Gastroesophageal sphincter (tissue), 4 donors: ENCODE measurements at regions not wholly inside any gene's neighbourhood (a gene's known extent, or its start where the extent isn't known, plus 50 kb on each side); places are given as distances from the start of the nearest gene placed in this dataset.

Experiments used
- ATAC-seq: fragments of 150-250 bp; one replicate; pipeline ENCODE4 v1.9.1; 2016; ENCODE audit warnings: mild to moderate bottlenecking, moderate library complexity
- H3K27ac ChIP-seq, 4 donors: fragments of 200-600 bp; sonication (generic) in 3 of 4; 1 replicate in 3 of 4; 2 replicates in 1 of 4; pipeline ENCODE4 v1.5.1; 2016 to 2019
- H3K27me3 ChIP-seq: fragments of 200-600 bp; sonication (generic); one replicate; pipeline ENCODE4 v1.5.1; 2019
- H3K36me3 ChIP-seq, 2 donors: fragments of 200-600 bp; sonication (generic); one replicate each; pipeline ENCODE4 v1.5.1; 2019; ENCODE audit warnings: control low read depth in 1 of 2
- H3K4me1 ChIP-seq, 3 donors: fragments of 200-600 bp; sonication (generic); 1 replicate in 2 of 3; 2 replicates in 1 of 3; pipeline ENCODE4 v1.5.1; 2016 to 2019; ENCODE audit warnings: control low read depth in 2 of 3
- H3K4me3 ChIP-seq, 2 donors: fragments of 200-600 bp; sonication (generic); one replicate each; pipeline ENCODE4 v1.5.1; 2019; ENCODE audit warnings: mild to moderate bottlenecking in 1 of 2, moderate library complexity in 1 of 2
- H3K9me3 ChIP-seq, 3 donors: fragments of 200-600 bp; sonication (generic); one replicate each; pipeline ENCODE4 v1.5.1; 2017 to 2019; ENCODE audit warnings: control low read depth in 2 of 3
- EP300 ChIP-seq: sonication (generic); formaldehyde crosslinking; IDR thresholded peaks from one replicate; pipeline ENCODE4 v1.6.1; 2017; ENCODE audit warnings: antibody characterized with exemption, mild to moderate bottlenecking
- POLR2A ChIP-seq, 2 donors: fragments of 450-650 bp; IDR thresholded peaks; one replicate each; pipeline ENCODE4 v1.6.1; 2017; ENCODE audit warnings: antibody characterized with exemption in 2 of 2, mild to moderate bottlenecking in 2 of 2, moderate library complexity in 1 of 2
- POLR2AphosphoS5 ChIP-seq: sonication (generic); formaldehyde crosslinking; IDR thresholded peaks from one replicate; pipeline ENCODE4 v1.6.1; 2017; ENCODE audit warnings: antibody characterized with exemption
- WGBS, 2 donors: methylation state at CpG; one replicate each; pipeline ENCODE4 v1.1.5; 2018; ENCODE audit warnings: low coverage in 1 of 2; 5-methylcytosine and 5-hydroxymethylcytosine counted together
- TF ChIP-seq, protein P1 (sequence below), 4 experiments: fragments of 200-600 bp in 2 of 4; fragments of 450-650 bp in 2 of 4; sonication (generic) in 1 of 4; IDR thresholded peaks; one replicate each; pipeline ENCODE4 v1.5.1; 2017 to 2019; ENCODE audit warnings: antibody characterized with exemption in 4 of 4, mild to moderate bottlenecking in 2 of 4, moderate library complexity in 2 of 4

DNA sequence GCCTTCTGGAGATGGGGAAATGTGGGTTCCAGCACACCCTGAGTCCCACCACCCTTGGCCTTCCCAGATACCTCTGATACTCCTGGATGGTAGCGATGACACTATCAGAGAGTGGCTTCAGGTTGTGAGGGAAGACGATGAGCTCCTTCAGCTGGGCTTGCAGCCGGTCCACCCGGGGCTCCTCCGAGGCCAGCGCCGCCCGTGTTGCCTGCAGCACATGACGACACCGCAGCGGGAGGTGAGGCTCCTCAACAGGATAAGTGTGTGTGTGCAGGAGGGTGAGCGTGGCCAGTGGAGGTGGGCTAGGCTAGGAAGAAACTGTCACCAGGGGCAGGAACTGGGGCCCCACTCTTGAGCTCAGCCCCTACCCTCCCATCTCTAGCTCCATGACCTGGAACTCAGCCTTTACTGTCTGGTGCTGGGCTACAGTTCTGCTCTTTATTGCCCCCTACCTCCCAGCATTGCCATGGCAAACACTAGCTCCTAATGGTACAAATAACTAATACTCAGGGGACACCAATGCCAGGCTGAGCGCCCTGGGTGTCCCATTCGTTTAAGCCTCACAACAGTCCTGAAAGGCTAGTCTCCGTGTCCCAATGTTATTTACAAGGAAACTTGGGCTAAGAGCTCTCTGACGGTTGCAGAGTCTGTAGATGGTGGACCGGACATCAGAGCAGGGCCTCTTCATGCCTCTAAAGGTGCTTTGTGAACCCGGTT, 64.1 kb downstream of the SYNE3 start:
- WGBS, 2 donors: 75 to 89% methylated on average over 2 to 4 of the region's 18 CpGs
- peaks cover 0 to 4% (median 0%) of the 10 kb centered on the region in 3 donors for H3K4me1 ChIP-seq
- no peaks in the 10 kb centered on the region for H3K9me3 ChIP-seq
- no peak for ATAC-seq
- no peak overlapping the region for H3K4me3 ChIP-seq
- TF ChIP-seq POLR2A (IDR thresholded peaks at IDR 0.05): no peak
- TF ChIP-seq EP300: no peak
- TF ChIP-seq, protein P1, sequence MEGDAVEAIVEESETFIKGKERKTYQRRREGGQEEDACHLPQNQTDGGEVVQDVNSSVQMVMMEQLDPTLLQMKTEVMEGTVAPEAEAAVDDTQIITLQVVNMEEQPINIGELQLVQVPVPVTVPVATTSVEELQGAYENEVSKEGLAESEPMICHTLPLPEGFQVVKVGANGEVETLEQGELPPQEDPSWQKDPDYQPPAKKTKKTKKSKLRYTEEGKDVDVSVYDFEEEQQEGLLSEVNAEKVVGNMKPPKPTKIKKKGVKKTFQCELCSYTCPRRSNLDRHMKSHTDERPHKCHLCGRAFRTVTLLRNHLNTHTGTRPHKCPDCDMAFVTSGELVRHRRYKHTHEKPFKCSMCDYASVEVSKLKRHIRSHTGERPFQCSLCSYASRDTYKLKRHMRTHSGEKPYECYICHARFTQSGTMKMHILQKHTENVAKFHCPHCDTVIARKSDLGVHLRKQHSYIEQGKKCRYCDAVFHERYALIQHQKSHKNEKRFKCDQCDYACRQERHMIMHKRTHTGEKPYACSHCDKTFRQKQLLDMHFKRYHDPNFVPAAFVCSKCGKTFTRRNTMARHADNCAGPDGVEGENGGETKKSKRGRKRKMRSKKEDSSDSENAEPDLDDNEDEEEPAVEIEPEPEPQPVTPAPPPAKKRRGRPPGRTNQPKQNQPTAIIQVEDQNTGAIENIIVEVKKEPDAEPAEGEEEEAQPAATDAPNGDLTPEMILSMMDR (IDR thresholded peaks at IDR 0.05): no peak
- no peak for TF ChIP-seq POLR2AphosphoS5
- peaks cover 0 to 77% of the 10 kb centered on the region in 2 donors for H3K36me3 ChIP-seq
- no peak overlapping the region for H3K27ac ChIP-seq
- H3K27me3 ChIP-seq: peaks cover 64% of the 10 kb centered on the region

DNA sequence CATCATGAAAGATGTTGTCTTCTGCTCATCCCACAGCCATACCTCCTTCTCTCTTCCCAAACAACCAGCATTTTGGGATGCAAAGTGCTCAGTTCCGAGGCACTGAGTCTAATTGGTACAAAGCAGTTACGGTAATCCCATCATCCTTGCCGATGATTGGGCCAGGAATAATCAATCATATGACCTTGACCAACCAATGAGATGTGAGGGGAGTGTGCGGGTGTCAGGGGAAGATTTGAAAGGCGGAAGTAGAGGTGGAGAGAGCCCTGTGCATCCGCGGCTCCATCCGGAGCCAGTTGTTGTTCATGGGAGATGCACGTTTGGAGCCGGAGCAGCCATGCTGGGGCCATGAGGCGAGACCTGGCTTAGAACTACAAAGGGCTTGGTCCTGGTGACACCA, 67.3 kb downstream of the SYNE3 start:
- H3K36me3 ChIP-seq: peaks cover 0 to 85% of the 10 kb centered on the region in 2 donors
- ATAC-seq: no peak
- TF ChIP-seq POLR2A (IDR thresholded peaks at IDR 0.05) (no peak), POLR2AphosphoS5 (no peak), EP300 (no peak)
- TF ChIP-seq, protein P1 (IDR thresholded peaks at IDR 0.05): no peak
- H3K4me3 ChIP-seq: no peak overlapping the region
- no peak overlapping the region for H3K27ac ChIP-seq
- peaks cover 40% of the 10 kb centered on the region for H3K27me3 ChIP-seq
- H3K4me1 ChIP-seq: no peaks in the 10 kb centered on the region
- H3K9me3 ChIP-seq: no peaks in the 10 kb centered on the region
- WGBS, 2 donors: 100% methylated on average over 2 to 3 of the region's 11 CpGs

DNA sequence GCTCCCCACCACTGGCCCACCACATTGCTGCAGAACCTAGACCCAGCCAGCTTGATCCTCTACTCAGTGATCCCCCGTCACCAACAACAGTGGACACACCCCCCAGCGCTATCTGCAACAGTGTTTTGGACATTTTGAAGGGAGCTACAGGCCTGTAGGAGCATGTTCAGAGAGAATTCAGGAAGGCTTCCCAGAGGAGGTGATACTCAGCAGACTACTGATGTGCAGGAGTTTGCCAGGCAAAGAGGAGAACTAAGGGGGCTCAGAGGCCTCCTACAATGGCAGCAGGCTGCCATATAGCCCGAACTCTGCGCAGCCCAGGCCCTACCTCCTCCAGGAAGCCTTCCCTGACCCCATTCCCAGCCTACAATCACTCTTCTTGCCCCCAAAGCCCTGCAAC, 70.0 kb downstream of the SYNE3 start:
- no peak overlapping the region for H3K4me3 ChIP-seq
- H3K9me3 ChIP-seq: no peaks in the 10 kb centered on the region
- H3K27ac ChIP-seq: no peak overlapping the region
- peaks cover 0 to 63% of the 10 kb centered on the region in 2 donors for H3K36me3 ChIP-seq
- no peak for TF ChIP-seq POLR2A (IDR thresholded peaks at IDR 0.05)
- TF ChIP-seq, protein P1 (IDR thresholded peaks at IDR 0.05): no peak
- TF ChIP-seq POLR2AphosphoS5: no peak
- no peak for TF ChIP-seq EP300
- WGBS, 2 donors: no CpG with 5 or more reads among the region's 4 CpGs
- H3K27me3 ChIP-seq: peaks cover 15% of the 10 kb centered on the region
- ATAC-seq: no peak
- peaks cover 0 to 9% (median 0%) of the 10 kb centered on the region in 3 donors for H3K4me1 ChIP-seq

DNA sequence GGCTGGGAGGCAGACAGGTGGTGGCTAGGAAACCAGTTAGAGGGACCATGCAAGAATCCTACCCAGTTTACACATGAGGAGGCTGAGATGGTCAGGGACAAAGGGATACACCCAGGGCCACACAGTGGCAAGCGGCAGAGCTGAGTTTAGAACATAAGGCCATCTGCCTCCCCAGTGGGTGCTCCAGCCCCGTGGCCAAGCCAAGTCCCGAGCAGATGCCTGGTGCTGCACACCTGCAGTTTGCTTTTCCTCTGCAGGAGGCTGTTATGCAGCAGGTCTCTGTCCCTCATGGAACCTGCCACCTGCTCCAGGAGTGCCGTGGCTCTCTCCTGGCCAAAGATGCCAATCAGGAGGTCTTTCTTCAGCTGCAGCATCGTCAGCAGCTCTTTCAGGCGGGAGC, 70.8 kb downstream of the SYNE3 start:
- Histone ChIP-seq H3K4me1 (peaks cover 0 to 9% (median 0%) of the 10 kb centered on the region in 3 donors), H3K36me3 (peaks cover 0 to 65% of the 10 kb centered on the region in 2 donors), H3K27me3 (peaks cover 12% of the 10 kb centered on the region), H3K9me3 (no peaks in the 10 kb centered on the region), H3K4me3 (no peak overlapping the region), H3K27ac (no peak overlapping the region)
- no peak for ATAC-seq
- no peak for TF ChIP-seq EP300
- TF ChIP-seq, protein P1 (IDR thresholded peaks at IDR 0.05): no peak
- no peak for TF ChIP-seq POLR2AphosphoS5
- TF ChIP-seq POLR2A (IDR thresholded peaks at IDR 0.05): no peak
- WGBS, 2 donors: 100% methylated on average over 1 to 3 of the region's 6 CpGs

DNA sequence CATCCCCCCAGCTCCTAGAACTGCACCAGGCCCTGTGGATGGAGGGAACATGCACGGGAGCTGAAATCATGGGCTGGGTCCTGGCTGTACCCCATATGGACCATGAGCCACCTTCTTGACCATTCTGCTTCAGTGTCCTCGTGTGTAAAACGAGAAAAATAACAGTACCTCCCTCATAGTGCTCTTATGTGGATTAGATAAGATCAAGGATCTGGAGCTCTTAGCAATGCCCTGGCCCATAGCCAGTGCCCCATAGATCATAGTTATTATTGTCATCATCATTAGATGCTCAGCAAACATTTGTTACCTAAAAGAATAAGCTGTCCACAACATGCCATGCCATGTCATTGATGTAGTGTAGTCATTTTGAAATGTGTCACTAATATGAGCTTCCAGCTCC, 71.3 kb downstream of the SYNE3 start:
- ATAC-seq: no peak
- WGBS, 2 donors: 50 to 51% methylated on average over 2 to 3 of the region's 3 CpGs
- H3K4me3 ChIP-seq: no peak overlapping the region
- peaks cover 15% of the 10 kb centered on the region for H3K27me3 ChIP-seq
- no peak overlapping the region for H3K27ac ChIP-seq
- TF ChIP-seq POLR2A (IDR thresholded peaks at IDR 0.05) (no peak), EP300 (no peak), POLR2AphosphoS5 (no peak)
- TF ChIP-seq, protein P1 (IDR thresholded peaks at IDR 0.05): no peak
- peaks cover 0 to 61% of the 10 kb centered on the region in 2 donors for H3K36me3 ChIP-seq
- no peaks in the 10 kb centered on the region for H3K9me3 ChIP-seq
- peaks cover 0 to 9% (median 0%) of the 10 kb centered on the region in 3 donors for H3K4me1 ChIP-seq
